ENCODE measurements at regions not wholly inside any gene's neighbourhood (a gene's known extent, or its start where the extent isn't known, plus 50 kb on each side); places are given as distances from the start of the nearest gene placed in this dataset.
A peak's percentile ranks its signal among the peaks of the same experiment; 100 is the strongest.

DNA sequence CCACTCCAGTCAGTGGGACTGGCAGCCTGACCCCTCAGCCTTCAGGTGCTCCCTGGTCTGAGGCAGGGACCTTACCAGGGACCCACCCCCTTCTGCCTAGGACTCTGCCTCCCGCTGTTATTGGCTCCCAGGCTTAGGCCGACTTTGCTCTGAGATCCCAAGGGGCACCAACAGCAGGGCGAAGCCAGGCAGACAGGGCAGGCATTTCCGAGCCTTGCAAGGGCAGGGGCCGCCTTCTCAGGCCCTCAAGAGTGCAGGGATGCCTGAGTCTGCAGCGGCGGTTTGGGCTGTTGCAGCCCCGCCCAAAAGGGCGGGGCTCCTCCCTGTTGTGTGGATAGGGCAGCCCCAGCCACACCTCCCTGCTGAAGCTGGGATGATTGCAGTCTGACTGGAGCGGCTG is 644.6 kb downstream of the PRR16 start:
- Histone ChIP-seq H3K4me3 (ENCODE audit: low read depth, low read length) (no peak overlapping the region), H3K27ac (ENCODE audit: extremely low read depth, low read depth, low read length) (no peak overlapping the region), H3K9me3 (ENCODE audit: control insufficient read depth, insufficient read depth, low read depth, low read length) (no peaks in the 10 kb centered on the region), H3K36me3 (ENCODE audit: control insufficient read depth in 2 of 2, insufficient read depth in 1 of 2, low read length in 2 of 2) (no peaks in the 10 kb centered on the region), H3K4me1 (ENCODE audit: control insufficient read depth, insufficient read depth, low read length) (no peaks in the 10 kb centered on the region)
- POLR2A ChIA-PET, result no interaction called here
- CTCF ChIA-PET, result no interaction called here
- 0 out of 2 replicates have a peak, but pooled peaks have one; percentile 26 for TF ChIP-seq SP3 (tag by site-specific recombination; IDR thresholded peaks at IDR 0.05)
- 0 out of 2 replicates have a peak, but pooled peaks have one; percentile 32 for TF ChIP-seq ZBTB48 (tag by site-specific recombination; IDR thresholded peaks at IDR 0.05)
- TF ChIP-seq ZNF341 (tag by site-specific recombination; IDR thresholded peaks at IDR 0.05; ENCODE audit: low read depth), result no peak
- no peak for TF ChIP-seq ZNF785 (tag by site-specific recombination; IDR thresholded peaks at IDR 0.05)
- peak; percentile 38; the same call in 1 of the 2 replicates for TF ChIP-seq KLF1 (tag by site-specific recombination; IDR thresholded peaks at IDR 0.05)
- no peak for TF ChIP-seq ZNF76 (tag by site-specific recombination; IDR thresholded peaks at IDR 0.05; ENCODE audit: borderline replicate concordance, low read depth)
- TF ChIP-seq ZNF707 (tag by site-specific recombination; IDR thresholded peaks at IDR 0.05), result no peak
- TF ChIP-seq ZNF624 (tag by site-specific recombination; IDR thresholded peaks at IDR 0.05), result no peak
- TF ChIP-seq ZBTB17 (tag by site-specific recombination; IDR thresholded peaks at IDR 0.05), result peak; percentile 27; the same call in 1 of the 2 replicates
- TF ChIP-seq KLF10 (tag by site-specific recombination; IDR thresholded peaks at IDR 0.05), result peak; percentile 66
- TF ChIP-seq ZNF544 (tag by site-specific recombination; IDR thresholded peaks at IDR 0.05), result no peak
- peak; percentile 49; the same call in 1 of the 2 replicates for TF ChIP-seq ZNF335 (tag by site-specific recombination; conservative IDR thresholded peaks at IDR 0.05)

DNA sequence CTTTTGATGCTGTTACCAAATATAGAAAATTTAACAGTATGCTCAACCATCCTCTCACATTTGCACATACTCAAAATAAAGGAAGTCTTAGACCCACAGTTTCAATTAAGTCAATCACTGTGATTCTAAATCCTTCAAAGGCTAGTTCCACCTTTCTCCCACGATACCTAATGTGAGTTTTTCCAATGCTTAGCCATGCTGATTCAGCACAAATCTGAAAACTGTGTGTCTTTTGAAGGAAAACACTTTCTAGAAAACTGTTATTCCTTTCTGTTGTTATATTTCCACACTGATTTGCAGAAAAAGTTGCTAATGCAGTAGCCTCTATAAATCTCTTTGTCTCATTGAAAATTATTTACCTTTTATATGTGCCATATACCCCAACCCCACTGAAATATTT is 645.7 kb downstream of the PRR16 start:
- Histone ChIP-seq H3K36me3 (ENCODE audit: control insufficient read depth in 2 of 2, insufficient read depth in 1 of 2, low read length in 2 of 2) (no peaks in the 10 kb centered on the region), H3K27ac (ENCODE audit: extremely low read depth, low read depth, low read length) (no peak overlapping the region), H3K9me3 (ENCODE audit: control insufficient read depth, insufficient read depth, low read depth, low read length) (no peaks in the 10 kb centered on the region), H3K4me3 (ENCODE audit: low read depth, low read length) (no peak overlapping the region), H3K4me1 (ENCODE audit: control insufficient read depth, insufficient read depth, low read length) (no peaks in the 10 kb centered on the region)
- TF ChIP-seq, protein P1, sequence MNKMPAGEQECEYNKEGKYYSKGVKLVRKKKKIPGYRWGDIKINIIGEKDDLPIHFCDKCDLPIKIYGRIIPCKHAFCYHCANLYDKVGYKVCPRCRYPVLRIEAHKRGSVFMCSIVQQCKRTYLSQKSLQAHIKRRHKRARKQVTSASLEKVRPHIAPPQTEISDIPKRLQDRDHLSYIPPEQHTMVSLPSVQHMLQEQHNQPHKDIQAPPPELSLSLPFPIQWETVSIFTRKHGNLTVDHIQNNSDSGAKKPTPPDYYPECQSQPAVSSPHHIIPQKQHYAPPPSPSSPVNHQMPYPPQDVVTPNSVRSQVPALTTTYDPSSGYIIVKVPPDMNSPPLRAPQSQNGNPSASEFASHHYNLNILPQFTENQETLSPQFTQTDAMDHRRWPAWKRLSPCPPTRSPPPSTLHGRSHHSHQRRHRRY (tag by site-specific recombination; IDR thresholded peaks at IDR 0.05), result no peak
- TF ChIP-seq, protein P2, sequence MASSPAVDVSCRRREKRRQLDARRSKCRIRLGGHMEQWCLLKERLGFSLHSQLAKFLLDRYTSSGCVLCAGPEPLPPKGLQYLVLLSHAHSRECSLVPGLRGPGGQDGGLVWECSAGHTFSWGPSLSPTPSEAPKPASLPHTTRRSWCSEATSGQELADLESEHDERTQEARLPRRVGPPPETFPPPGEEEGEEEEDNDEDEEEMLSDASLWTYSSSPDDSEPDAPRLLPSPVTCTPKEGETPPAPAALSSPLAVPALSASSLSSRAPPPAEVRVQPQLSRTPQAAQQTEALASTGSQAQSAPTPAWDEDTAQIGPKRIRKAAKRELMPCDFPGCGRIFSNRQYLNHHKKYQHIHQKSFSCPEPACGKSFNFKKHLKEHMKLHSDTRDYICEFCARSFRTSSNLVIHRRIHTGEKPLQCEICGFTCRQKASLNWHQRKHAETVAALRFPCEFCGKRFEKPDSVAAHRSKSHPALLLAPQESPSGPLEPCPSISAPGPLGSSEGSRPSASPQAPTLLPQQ (tag by site-specific recombination; IDR thresholded peaks at IDR 0.05), result no peak
- no peak for TF ChIP-seq TCF7L2 (IDR thresholded peaks at IDR 0.05; ENCODE audit: borderline replicate concordance, low read depth, low read length)
- TF ChIP-seq ZNF529 (tag by site-specific recombination; IDR thresholded peaks at IDR 0.05; ENCODE audit: insufficient replicate concordance), result no peak
- no peak for TF ChIP-seq ZNF585B (tag by site-specific recombination; IDR thresholded peaks at IDR 0.05)
- TF ChIP-seq ZNF530 (tag by site-specific recombination; IDR thresholded peaks at IDR 0.05; ENCODE audit: low read depth), result no peak
- TF ChIP-seq MYNN (tag by site-specific recombination; IDR thresholded peaks at IDR 0.05; ENCODE audit: borderline replicate concordance), result no peak
- TF ChIP-seq, protein P3, sequence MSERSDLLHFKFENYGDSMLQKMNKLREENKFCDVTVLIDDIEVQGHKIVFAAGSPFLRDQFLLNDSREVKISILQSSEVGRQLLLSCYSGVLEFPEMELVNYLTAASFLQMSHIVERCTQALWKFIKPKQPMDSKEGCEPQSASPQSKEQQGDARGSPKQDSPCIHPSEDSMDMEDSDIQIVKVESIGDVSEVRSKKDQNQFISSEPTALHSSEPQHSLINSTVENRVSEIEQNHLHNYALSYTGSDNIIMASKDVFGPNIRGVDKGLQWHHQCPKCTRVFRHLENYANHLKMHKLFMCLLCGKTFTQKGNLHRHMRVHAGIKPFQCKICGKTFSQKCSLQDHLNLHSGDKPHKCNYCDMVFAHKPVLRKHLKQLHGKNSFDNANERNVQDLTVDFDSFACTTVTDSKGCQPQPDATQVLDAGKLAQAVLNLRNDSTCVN (tag by site-specific recombination; optimal IDR thresholded peaks at IDR 0.05), result no peak
- no peak for TF ChIP-seq SCRT2 (tag by site-specific recombination; IDR thresholded peaks at IDR 0.05)
- TF ChIP-seq ZNF560 (tag by site-specific recombination; IDR thresholded peaks at IDR 0.05; ENCODE audit: borderline replicate concordance), result no peak
- TF ChIP-seq ZNF433 (tag by site-specific recombination; IDR thresholded peaks at IDR 0.05; ENCODE audit: low read depth), result no peak
- POLR2A ChIA-PET, result no interaction called here
- CTCF ChIA-PET, result no interaction called here
